ENCODE measurements at regions not wholly inside any gene's neighbourhood (a gene's known extent, or its start where the extent isn't known, plus 50 kb on each side); places are given as distances from the start of the nearest gene placed in this dataset.

- DNase-seq (ENCODE audit: low spot score) = no peak
Measured at GRCh38 chr21:19853061-19853460, 1145.1 kb upstream of the NCAM2 start.

GRCh38 chr21:19853709-19854575 lies 1144.3 kb upstream of the NCAM2 start:
- DNase-seq (ENCODE audit: low spot score) = no peak

GRCh38 chr21:19855522-19855921 lies 1142.7 kb upstream of the NCAM2 start:
- DNase-seq (ENCODE audit: low spot score) = no peak

GRCh38 chr21:19864476-19864875 lies 1133.7 kb upstream of the NCAM2 start:
- DNase-seq (ENCODE audit: low spot score) = no peak

- DNase-seq (ENCODE audit: low spot score) = no peak
Measured at GRCh38 chr21:19870682-19871081, 1127.5 kb upstream of the NCAM2 start.

- no peak for DNase-seq (ENCODE audit: low spot score)
Measured at GRCh38 chr21:19874521-19874920, 1123.7 kb upstream of the NCAM2 start.

GRCh38 chr21:19878133-19878532 lies 1120.1 kb upstream of the NCAM2 start:
- DNase-seq (ENCODE audit: low spot score) = no peak

GRCh38 chr21:19899645-19900044 lies 1098.6 kb upstream of the NCAM2 start:
- DNase-seq (ENCODE audit: low spot score) = no peak

- DNase-seq (ENCODE audit: low spot score) = no peak
Measured at GRCh38 chr21:19900149-19900548, 1098.1 kb upstream of the NCAM2 start.

- no peak for DNase-seq (ENCODE audit: low spot score)
Measured at GRCh38 chr21:19908390-19908789, 1089.8 kb upstream of the NCAM2 start.

- DNase-seq (ENCODE audit: low spot score) = no peak
Measured at GRCh38 chr21:19914028-19914427, 1084.2 kb upstream of the NCAM2 start.

- no peak for DNase-seq (ENCODE audit: low spot score)
Measured at GRCh38 chr21:19921211-19921610, 1077.0 kb upstream of the NCAM2 start.

- DNase-seq (ENCODE audit: low spot score) = no peak
Measured at GRCh38 chr21:19922122-19922521, 1076.1 kb upstream of the NCAM2 start.

GRCh38 chr21:19935467-19935866 lies 1062.7 kb upstream of the NCAM2 start:
- DNase-seq (ENCODE audit: low spot score) = no peak

- no peak for DNase-seq (ENCODE audit: low spot score)
Measured at GRCh38 chr21:19937619-19938018, 1060.6 kb upstream of the NCAM2 start.

- DNase-seq (ENCODE audit: low spot score) = no peak
Measured at GRCh38 chr21:19941626-19942025, 1056.6 kb upstream of the NCAM2 start.

GRCh38 chr21:19950347-19950746 lies 1047.9 kb upstream of the NCAM2 start:
- DNase-seq (ENCODE audit: low spot score) = no peak

- no peak for DNase-seq (ENCODE audit: low spot score)
Measured at GRCh38 chr21:19969156-19969555, 1029.1 kb upstream of the NCAM2 start.

- DNase-seq (ENCODE audit: low spot score) = no peak
Measured at GRCh38 chr21:19981938-19982337, 1016.3 kb upstream of the NCAM2 start.

GRCh38 chr21:19986396-19986795 lies 1011.8 kb upstream of the NCAM2 start:
- DNase-seq (ENCODE audit: low spot score) = no peak

GRCh38 chr21:19987671-19988070 lies 1010.5 kb upstream of the NCAM2 start:
- no peak for DNase-seq (ENCODE audit: low spot score)

GRCh38 chr21:19992540-19992939 lies 1005.7 kb upstream of the NCAM2 start:
- no peak for DNase-seq (ENCODE audit: low spot score)

GRCh38 chr21:19993268-19993667 lies 1004.9 kb upstream of the NCAM2 start:
- no peak for DNase-seq (ENCODE audit: low spot score)

GRCh38 chr21:19995253-19995652 lies 1003.0 kb upstream of the NCAM2 start:
- DNase-seq (ENCODE audit: low spot score) = no peak
